ENCODE measurements at regions not wholly inside any gene's neighbourhood (a gene's known extent, or its start where the extent isn't known, plus 50 kb on each side); places are given as distances from the start of the nearest gene placed in this dataset.

DNA sequence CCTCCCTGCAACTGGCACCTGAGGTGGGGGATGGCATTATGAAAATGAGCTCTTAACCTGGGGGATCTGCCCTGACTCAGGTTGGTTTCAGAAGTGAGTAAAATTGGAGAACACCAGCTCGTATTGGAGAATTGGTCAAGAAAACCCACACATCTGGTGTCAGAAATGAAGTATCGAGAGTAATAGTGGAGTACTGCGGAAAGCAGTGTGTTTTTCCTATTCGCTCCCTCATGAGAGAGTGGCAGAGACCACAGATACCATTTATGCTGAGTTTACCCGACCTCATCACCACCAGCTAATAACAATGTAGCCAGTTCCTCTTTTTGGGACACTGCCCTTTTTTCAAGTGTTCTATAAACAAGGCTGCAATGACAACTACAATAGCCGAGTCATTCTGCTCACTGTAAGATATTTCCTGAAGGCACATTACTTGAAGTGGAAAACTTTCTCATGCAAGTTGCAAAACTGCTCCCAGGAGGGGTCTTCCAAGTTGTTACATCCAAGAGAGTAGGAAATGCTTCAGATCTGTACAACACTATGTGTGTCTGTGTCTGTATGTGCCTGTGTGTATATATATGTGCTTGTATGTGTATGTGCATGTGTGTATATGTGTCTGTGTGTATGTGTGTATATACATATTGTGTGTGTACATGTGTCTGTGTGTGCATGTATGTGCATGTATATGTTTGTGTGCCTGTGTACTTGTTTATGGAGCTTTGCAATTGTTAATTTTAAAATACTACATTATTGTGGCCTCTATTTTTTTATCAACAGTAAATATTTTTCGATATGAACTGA lies 106.0 kb upstream of the CST7 start:
- Histone ChIP-seq H4K8ac (ENCODE audit: low read depth in 2 of 2, low read length in 2 of 2) (no peak overlapping the region), H2AK5ac (ENCODE audit: low read depth, low read length) (no peak overlapping the region), H3K9me1 (ENCODE audit: insufficient read depth, low read length) (no peaks in the 10 kb centered on the region), H3K4ac (ENCODE audit: low read depth, low read length) (no peak overlapping the region), H2BK5ac (ENCODE audit: low read depth, low read length, poor library complexity, severe bottlenecking) (no peak overlapping the region), H3K23ac (ENCODE audit: low read depth, low read length) (no peak overlapping the region), H2BK20ac (ENCODE audit: low read depth, low read length) (no peak overlapping the region), H3K4me2 (ENCODE audit: low read depth, low read length) (no peak overlapping the region), H3K18ac (ENCODE audit: low read depth, low read length) (no peak overlapping the region), H3K9ac (ENCODE audit: low read depth, low read length) (no peak overlapping the region), H2AFZ (replicated peaks; ENCODE audit: low read length, poor library complexity) (no peak overlapping the region), H3K9me3 (ENCODE audit: control insufficient read depth, insufficient read depth, low read length) (no peaks in the 10 kb centered on the region), H2BK120ac (ENCODE audit: low read depth, low read length) (no peak overlapping the region), H2AK9ac (replicated peaks; ENCODE audit: low read depth, low read length, poor library complexity) (no peak overlapping the region), H3K27me3 (ENCODE audit: control insufficient read depth, insufficient read depth, low read length) (peaks cover 3% of the 10 kb centered on the region; the same call in 1 of the 2 replicates), H3K27ac (ENCODE audit: insufficient read depth, low read length) (no peak overlapping the region), H3K79me1 (ENCODE audit: low read depth in 1 of 2, low read length in 2 of 2) (no peaks in the 10 kb centered on the region), H3K14ac (replicated peaks; ENCODE audit: low read depth, low read length) (no peak overlapping the region), H4K5ac (ENCODE audit: low read depth, low read length) (no peak overlapping the region), H2BK15ac (ENCODE audit: low read depth, low read length) (no peak overlapping the region), H4K20me1 (ENCODE audit: insufficient read depth, low read length) (no peaks in the 10 kb centered on the region), H3K36me3 (ENCODE audit: control insufficient read depth, insufficient read depth, low read length) (no peaks in the 10 kb centered on the region), H3K56ac (ENCODE audit: extremely low read depth, insufficient read depth, low read length) (no peak overlapping the region), H3K4me1 (ENCODE audit: control insufficient read depth, insufficient read depth, low read length) (peaks cover 3% of the 10 kb centered on the region; the same call in 1 of the 2 replicates), H4K91ac (ENCODE audit: insufficient read depth, low read depth, low read length) (no peak overlapping the region), H3K4me3 (ENCODE audit: insufficient read depth, low read depth, low read length) (no peak overlapping the region)
- ATAC-seq (ENCODE audit: low read depth) (no peak), DNase-seq (no peak)
- CTCF ChIA-PET, result no interaction called here
- TF ChIP-seq SMC3 (IDR thresholded peaks at IDR 0.05; ENCODE audit: low read depth, low read length), result no peak
- TF ChIP-seq FOS (IDR thresholded peaks at IDR 0.05; ENCODE audit: low read depth, low read length), result no peak
- TF ChIP-seq, protein P1, sequence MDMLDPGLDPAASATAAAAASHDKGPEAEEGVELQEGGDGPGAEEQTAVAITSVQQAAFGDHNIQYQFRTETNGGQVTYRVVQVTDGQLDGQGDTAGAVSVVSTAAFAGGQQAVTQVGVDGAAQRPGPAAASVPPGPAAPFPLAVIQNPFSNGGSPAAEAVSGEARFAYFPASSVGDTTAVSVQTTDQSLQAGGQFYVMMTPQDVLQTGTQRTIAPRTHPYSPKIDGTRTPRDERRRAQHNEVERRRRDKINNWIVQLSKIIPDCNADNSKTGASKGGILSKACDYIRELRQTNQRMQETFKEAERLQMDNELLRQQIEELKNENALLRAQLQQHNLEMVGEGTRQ (IDR thresholded peaks at IDR 0.05; ENCODE audit: low read depth, low read length), result no peak
- TF ChIP-seq MAZ (IDR thresholded peaks at IDR 0.05; ENCODE audit: borderline replicate concordance, low read depth, low read length), result no peak
- TF ChIP-seq MAFK (IDR thresholded peaks at IDR 0.05; ENCODE audit: low read depth, low read length), result no peak
- TF ChIP-seq RFX5 (IDR thresholded peaks at IDR 0.05; ENCODE audit: low read depth, low read length), result no peak
- TF ChIP-seq POLR2A (IDR thresholded peaks at IDR 0.05; ENCODE audit: low read depth, low read length), result no peak
- TF ChIP-seq, protein P2, sequence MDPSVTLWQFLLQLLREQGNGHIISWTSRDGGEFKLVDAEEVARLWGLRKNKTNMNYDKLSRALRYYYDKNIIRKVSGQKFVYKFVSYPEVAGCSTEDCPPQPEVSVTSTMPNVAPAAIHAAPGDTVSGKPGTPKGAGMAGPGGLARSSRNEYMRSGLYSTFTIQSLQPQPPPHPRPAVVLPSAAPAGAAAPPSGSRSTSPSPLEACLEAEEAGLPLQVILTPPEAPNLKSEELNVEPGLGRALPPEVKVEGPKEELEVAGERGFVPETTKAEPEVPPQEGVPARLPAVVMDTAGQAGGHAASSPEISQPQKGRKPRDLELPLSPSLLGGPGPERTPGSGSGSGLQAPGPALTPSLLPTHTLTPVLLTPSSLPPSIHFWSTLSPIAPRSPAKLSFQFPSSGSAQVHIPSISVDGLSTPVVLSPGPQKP (IDR thresholded peaks at IDR 0.05; ENCODE audit: borderline replicate concordance, low read depth, low read length), result no peak
- BruUV-seq (replicated peaks), result no TSS peak
- intact Hi-C loops (cut with micrococcal nuclease) (no loop called here), in situ Hi-C loops (cut with MboI; ENCODE audit: low sequenced_read_pairs) (no loop called here), dilution Hi-C loops (cut with HindIII; ENCODE audit: low sequenced_read_pairs, unreplicated experiment) (no loop called here)
- WGBS, 2 experiments (ENCODE audit: extremely low coverage in 2 of 2, insufficient read length in 1 of 2), result no CpG with 5 or more reads among the region's 7 CpGs
- POLR2A ChIA-PET (ENCODE audit: unreplicated experiment), result no interaction called here
